Esophagus muscularis mucosa (tissue), 3 donors: ENCODE measurements at regions not wholly inside any gene's neighbourhood (a gene's known extent, or its start where the extent isn't known, plus 50 kb on each side); places are given as distances from the start of the nearest gene placed in this dataset.

Source experiments
- CTCF ChIP-seq, 3 experiments: fragments of 200-600 bp in 2 of 3; fragments of 450-650 bp in 1 of 3; sonication (generic) in 2 of 3; IDR thresholded peaks; one replicate each; pipeline ENCODE4 v1.5.1; 2017 to 2019; ENCODE audit warnings: antibody characterized with exemption in 3 of 3, mild to moderate bottlenecking in 2 of 3, moderate library complexity in 1 of 3
- POLR2A ChIP-seq: fragments of 450-650 bp; IDR thresholded peaks from one replicate; pipeline ENCODE4 v1.6.1; 2017; ENCODE audit warnings: antibody characterized with exemption, moderate library complexity, mild to moderate bottlenecking, low read depth

- TF ChIP-seq CTCF (IDR thresholded peaks at IDR 0.05) (no peak), POLR2A (no peak)
These were observed 335.4 kb upstream of the PFKP start for GRCh38 chr10:2731940-2732339.
